Stimulated activated CD8-positive, alpha-beta memory T cell treated with anti-CD3 and anti-CD28 coated beads, Interleukin-12 subunit alpha, Interleukin-12 subunit beta, amount 100 ng/mL, for 24 hours (primary cell): ENCODE measurements at regions not wholly inside any gene's neighbourhood (a gene's known extent, or its start where the extent isn't known, plus 50 kb on each side); places are given as distances from the start of the nearest gene placed in this dataset.

ENCODE experiments used
- DNase-seq: peaks from one replicate; pipeline ENCODE4 v3.0.0-alpha.2; 2020; ENCODE audit errors: extremely low read depth

GRCh38 chr2:129069875-129070594 is 751.4 kb upstream of the HS6ST1 start:
- DNase-seq, result no peak

GRCh38 chr2:129070663-129071062 is 752.0 kb upstream of the HS6ST1 start:
- DNase-seq, result no peak

- DNase-seq, result no peak
Measured at GRCh38 chr2:129071531-129071930, 752.9 kb upstream of the HS6ST1 start.

GRCh38 chr2:129074298-129074920 is 755.7 kb upstream of the HS6ST1 start:
- no peak for DNase-seq

- no peak for DNase-seq
Measured at GRCh38 chr2:129078548-129078947, 759.9 kb upstream of the HS6ST1 start.

- no peak for DNase-seq
Measured at GRCh38 chr2:129080715-129081476, 762.2 kb upstream of the HS6ST1 start.

GRCh38 chr2:129085386-129085785 is 766.7 kb upstream of the HS6ST1 start:
- no peak for DNase-seq

- DNase-seq, result no peak
Measured at GRCh38 chr2:129087133-129087813, 768.6 kb upstream of the HS6ST1 start.

GRCh38 chr2:129091620-129092019 is 773.0 kb upstream of the HS6ST1 start:
- DNase-seq, result no peak

- no peak for DNase-seq
Measured at GRCh38 chr2:129092956-129093355, 774.3 kb upstream of the HS6ST1 start.

GRCh38 chr2:129101186-129101585 is 782.5 kb upstream of the HS6ST1 start:
- DNase-seq, result no peak

GRCh38 chr2:129103936-129104878 is 785.5 kb upstream of the HS6ST1 start:
- DNase-seq, result no peak

GRCh38 chr2:129112181-129112580 is 793.5 kb upstream of the HS6ST1 start:
- no peak for DNase-seq

- DNase-seq, result no peak
Measured at GRCh38 chr2:129113776-129114175, 795.1 kb upstream of the HS6ST1 start.

GRCh38 chr2:129117434-129117833 is 798.8 kb upstream of the HS6ST1 start:
- no peak for DNase-seq

GRCh38 chr2:129118296-129118695 is 799.6 kb upstream of the HS6ST1 start:
- no peak for DNase-seq

GRCh38 chr2:129129087-129129486 is 810.4 kb upstream of the HS6ST1 start:
- DNase-seq, result no peak

GRCh38 chr2:129133692-129134641 is 815.3 kb upstream of the HS6ST1 start:
- no peak for DNase-seq

GRCh38 chr2:129135017-129135416 is 816.3 kb upstream of the HS6ST1 start:
- DNase-seq, result no peak

- DNase-seq, result no peak
Measured at GRCh38 chr2:129139380-129139779, 820.7 kb upstream of the HS6ST1 start.
